Adrenal gland (tissue), 9 donors: ENCODE measurements at regions not wholly inside any gene's neighbourhood (a gene's known extent, or its start where the extent isn't known, plus 50 kb on each side); places are given as distances from the start of the nearest gene placed in this dataset.

Experiments
- DNase-seq, 7 donors: peaks; one replicate each; pipeline ENCODE4 v3.0.0-alpha.2; 2019 to 2020
- H3K27ac ChIP-seq, 5 donors: fragments of 200-600 bp; sonication (generic) in 4 of 5; 1 replicate in 3 of 5; 2 replicates in 2 of 5; pipeline versions ENCODE4 v1.5.1 to v1.8.0; 2016 to 2020; ENCODE audit warnings: mild to moderate bottlenecking in 1 of 5
- H3K27me3 ChIP-seq: fragments of 200-600 bp; 2 replicates; pipeline ENCODE4 v1.8.0; 2021
- H3K36me3 ChIP-seq, 2 donors: fragments of 200-600 bp; replicated peaks in 1 of 2; 1 replicate in 1 of 2; 2 replicates in 1 of 2; pipeline versions ENCODE4 v1.5.1 to v1.8.0; 2018 to 2022
- H3K4me1 ChIP-seq, 2 donors: fragments of 200-600 bp; replicated peaks in 1 of 2; 1 replicate in 1 of 2; 2 replicates in 1 of 2; pipeline versions ENCODE4 v1.5.1 to v1.8.0; 2018 to 2021
- H3K4me3 ChIP-seq, 4 donors: fragments of 200-600 bp; sonication (generic) in 3 of 4; one replicate each; pipeline ENCODE4 v1.5.1; 2016 to 2018
- H3K9me3 ChIP-seq, 3 donors: fragments of 200-600 bp; sonication (generic) in 1 of 3; replicated peaks in 1 of 3; 1 replicate in 2 of 3; 2 replicates in 1 of 3; pipeline versions ENCODE4 v1.5.1 to v1.8.0; 2016 to 2021
- POLR2A ChIP-seq, 2 donors: fragments of 450-650 bp; IDR thresholded peaks; one replicate each; pipeline ENCODE4 v1.6.1; 2017; ENCODE audit warnings: antibody characterized with exemption in 2 of 2, mild to moderate bottlenecking in 2 of 2, moderate library complexity in 1 of 2
- WGBS, 4 donors: extraction: QIAGEN DNeasy Blood & Tissue Kit in 2 of 4; methylation state at CpG; one replicate each; pipeline versions ENCODE4 v1.1.5 to v1.1.7; 2013 to 2017; 5-methylcytosine and 5-hydroxymethylcytosine counted together
- intact Hi-C, 2 donors: fragments of 100-400 bp; cut with DNase I; formaldehyde crosslinking; loops; one replicate each; pipeline versions ENCODE4 v1.14.1 to v1.15.0; 2022 to 2023
- TF ChIP-seq, protein P1 (sequence below), 6 experiments: fragments of 450-650 bp in 4 of 6; fragments of 200-600 bp in 2 of 6; sonication (generic) in 1 of 6; IDR thresholded peaks; 1 replicate in 5 of 6; 2 replicates in 1 of 6; pipeline versions ENCODE4 v1.5.1 to v1.8.0; 2016 to 2021; ENCODE audit warnings: antibody characterized with exemption in 6 of 6, mild to moderate bottlenecking in 2 of 6, moderate library complexity in 1 of 6
- donor health status: healthy with polysubstance abuse.
- donor health status: Bipolar disorder and iron deficiency.
- donor health status: DM: yes; HTN: yes; CAD: no.
- donor health status: DM: no; HTN: no; CAD: no.
- donor health status: DM: no; HTN: no; CAD: no.

DNA sequence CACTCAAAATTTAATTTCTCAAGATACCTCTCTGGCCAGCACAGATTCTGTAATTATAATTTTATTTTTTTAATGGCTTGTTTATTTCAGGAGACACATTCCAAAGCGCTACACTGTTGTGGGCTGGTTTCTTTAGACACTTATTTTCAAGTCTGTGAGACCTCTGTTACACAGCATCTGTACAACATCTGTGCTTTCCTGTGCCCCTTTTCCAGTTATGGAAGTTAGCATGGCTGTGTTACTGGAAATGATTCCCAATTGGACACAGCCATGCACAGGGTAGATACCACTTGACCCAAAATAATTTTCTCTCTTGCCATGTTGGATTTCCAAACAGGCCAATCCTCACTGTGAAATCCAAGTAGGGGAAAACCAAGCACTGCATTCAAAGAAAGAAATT is 172.3 kb upstream of the ADCY1 start:
- intact Hi-C loops: no loop called here
- DNase-seq: no peak
- no peaks in the 10 kb centered on the region for H3K9me3 ChIP-seq
- no peaks in the 10 kb centered on the region for H3K36me3 ChIP-seq
- no peak for TF ChIP-seq POLR2A (IDR thresholded peaks at IDR 0.05)
- TF ChIP-seq, protein P1, sequence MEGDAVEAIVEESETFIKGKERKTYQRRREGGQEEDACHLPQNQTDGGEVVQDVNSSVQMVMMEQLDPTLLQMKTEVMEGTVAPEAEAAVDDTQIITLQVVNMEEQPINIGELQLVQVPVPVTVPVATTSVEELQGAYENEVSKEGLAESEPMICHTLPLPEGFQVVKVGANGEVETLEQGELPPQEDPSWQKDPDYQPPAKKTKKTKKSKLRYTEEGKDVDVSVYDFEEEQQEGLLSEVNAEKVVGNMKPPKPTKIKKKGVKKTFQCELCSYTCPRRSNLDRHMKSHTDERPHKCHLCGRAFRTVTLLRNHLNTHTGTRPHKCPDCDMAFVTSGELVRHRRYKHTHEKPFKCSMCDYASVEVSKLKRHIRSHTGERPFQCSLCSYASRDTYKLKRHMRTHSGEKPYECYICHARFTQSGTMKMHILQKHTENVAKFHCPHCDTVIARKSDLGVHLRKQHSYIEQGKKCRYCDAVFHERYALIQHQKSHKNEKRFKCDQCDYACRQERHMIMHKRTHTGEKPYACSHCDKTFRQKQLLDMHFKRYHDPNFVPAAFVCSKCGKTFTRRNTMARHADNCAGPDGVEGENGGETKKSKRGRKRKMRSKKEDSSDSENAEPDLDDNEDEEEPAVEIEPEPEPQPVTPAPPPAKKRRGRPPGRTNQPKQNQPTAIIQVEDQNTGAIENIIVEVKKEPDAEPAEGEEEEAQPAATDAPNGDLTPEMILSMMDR (IDR thresholded peaks at IDR 0.05): no peak
- H3K27ac ChIP-seq: no peak overlapping the region
- no peak overlapping the region for H3K4me3 ChIP-seq
- 77 to 84% (median 80%) methylated on average over 1 of the region's 1 CpG for WGBS, 4 donors
- no peaks in the 10 kb centered on the region for H3K4me1 ChIP-seq
- no peaks in the 10 kb centered on the region for H3K27me3 ChIP-seq

DNA sequence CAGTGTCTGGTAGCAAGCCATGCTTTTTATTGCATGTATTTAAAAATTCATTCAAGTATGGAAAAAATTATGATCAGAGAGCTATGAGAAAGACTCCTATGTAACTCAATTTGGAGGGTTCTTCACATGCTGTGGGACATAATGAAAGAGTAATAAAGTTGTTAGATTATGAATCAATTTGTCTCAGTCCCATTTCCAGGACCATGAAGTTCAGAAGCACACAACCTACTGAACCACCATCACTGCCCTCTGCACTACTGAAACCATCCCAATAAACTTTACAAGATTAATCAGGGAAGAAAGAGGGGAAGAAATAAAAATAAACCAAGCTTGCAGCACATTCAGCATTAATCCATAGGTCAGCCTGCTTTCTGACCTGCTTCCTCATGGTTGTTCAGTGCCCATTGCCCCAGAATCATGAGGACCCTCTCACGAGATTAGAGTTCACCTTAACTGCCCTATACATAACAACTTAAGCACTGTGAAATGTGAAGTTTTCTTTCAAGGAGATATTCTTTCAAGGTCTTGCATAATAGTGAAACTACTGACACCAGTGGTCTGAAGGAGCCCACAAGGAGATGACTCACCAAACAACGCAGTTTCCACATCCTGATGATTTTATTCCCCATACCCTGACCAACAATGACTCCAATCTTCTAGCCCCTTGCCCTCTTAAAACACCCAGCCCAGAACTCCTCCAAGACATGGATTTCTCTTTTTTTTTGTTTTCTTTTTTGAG is 171.5 kb upstream of the ADCY1 start:
- no peaks in the 10 kb centered on the region for H3K4me1 ChIP-seq
- no peak for TF ChIP-seq POLR2A (IDR thresholded peaks at IDR 0.05)
- TF ChIP-seq, protein P1 (IDR thresholded peaks at IDR 0.05): no peak
- 43 to 47% (median 46%) methylated on average over 2 of the region's 2 CpGs for WGBS, 4 donors
- H3K9me3 ChIP-seq: no peaks in the 10 kb centered on the region
- H3K4me3 ChIP-seq: no peak overlapping the region
- H3K27me3 ChIP-seq: no peaks in the 10 kb centered on the region
- no peaks in the 10 kb centered on the region for H3K36me3 ChIP-seq
- H3K27ac ChIP-seq: no peak overlapping the region
- DNase-seq: no peak
- intact Hi-C loops: no loop called here

DNA sequence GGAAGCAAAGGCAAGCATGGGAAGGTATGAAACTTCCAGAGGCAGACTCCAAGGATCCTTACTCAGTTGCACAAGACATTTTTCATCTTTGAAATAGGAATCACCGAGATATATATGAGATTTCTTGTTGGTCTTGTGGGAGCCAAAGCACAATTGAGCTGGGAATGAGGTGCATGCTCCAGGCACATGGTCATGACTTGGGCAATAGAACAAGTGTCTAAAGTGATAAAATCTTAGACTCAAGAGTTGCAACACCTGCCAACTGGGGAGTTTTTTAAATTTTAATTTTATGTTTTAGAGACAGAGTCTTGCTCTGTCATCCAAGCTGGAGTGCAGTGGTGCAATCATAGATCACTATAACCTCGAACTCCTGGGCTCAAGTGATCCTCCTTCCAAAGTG is 169.5 kb upstream of the ADCY1 start:
- no peak overlapping the region for H3K4me3 ChIP-seq
- intact Hi-C loops: no loop called here
- no peak overlapping the region for H3K27ac ChIP-seq
- H3K36me3 ChIP-seq: no peaks in the 10 kb centered on the region
- H3K4me1 ChIP-seq: no peaks in the 10 kb centered on the region
- no peaks in the 10 kb centered on the region for H3K9me3 ChIP-seq
- DNase-seq: no peak
- no peaks in the 10 kb centered on the region for H3K27me3 ChIP-seq
- TF ChIP-seq, protein P1 (IDR thresholded peaks at IDR 0.05): no peak
- TF ChIP-seq POLR2A (IDR thresholded peaks at IDR 0.05): no peak
- WGBS, 4 donors: 63 to 67% (median 64%) methylated on average over 2 of the region's 2 CpGs

DNA sequence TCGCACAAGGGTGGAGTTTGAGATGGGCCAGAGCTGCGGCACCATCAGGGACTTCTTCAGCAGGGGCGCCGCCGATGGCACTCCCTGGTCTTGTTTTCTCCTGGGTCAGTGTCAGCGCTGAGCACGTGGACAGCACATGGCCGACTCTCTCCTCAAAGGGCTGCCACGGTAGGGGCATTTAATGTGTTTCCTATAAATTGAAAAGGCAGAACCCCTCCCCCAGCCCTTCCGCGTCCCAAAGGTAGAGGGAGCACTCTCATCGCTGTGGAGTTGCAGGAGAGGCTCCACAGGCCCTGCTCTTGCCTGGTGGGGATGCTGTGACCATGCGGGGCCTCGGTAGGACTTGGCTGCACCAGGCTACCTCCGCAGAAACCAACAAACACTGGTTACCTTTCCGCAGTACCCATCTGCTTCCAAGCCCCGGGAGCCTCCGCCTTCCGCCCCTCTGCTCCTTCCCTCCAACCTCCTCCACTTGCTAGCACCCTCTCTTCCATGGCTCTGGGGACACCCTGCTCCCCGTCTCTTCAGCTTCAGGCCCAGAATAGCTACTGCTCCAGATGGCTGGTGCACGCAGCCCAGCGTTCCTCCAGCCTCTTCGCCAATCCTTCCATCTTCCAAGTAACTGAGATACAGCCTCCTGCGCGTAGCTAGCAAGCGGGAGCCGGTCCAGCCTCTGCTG is 166.3 kb upstream of the ADCY1 start:
- H3K9me3 ChIP-seq: no peaks in the 10 kb centered on the region
- no peak overlapping the region for H3K4me3 ChIP-seq
- H3K27ac ChIP-seq: no peak overlapping the region
- intact Hi-C loops: no loop called here
- no peak for DNase-seq
- no peak for TF ChIP-seq POLR2A (IDR thresholded peaks at IDR 0.05)
- TF ChIP-seq, protein P1 (IDR thresholded peaks at IDR 0.05): no peak
- no peaks in the 10 kb centered on the region for H3K4me1 ChIP-seq
- 74 to 88% (median 79%) methylated on average over 21 to 27 of the region's 27 CpGs for WGBS, 4 donors
- no peaks in the 10 kb centered on the region for H3K36me3 ChIP-seq
- no peaks in the 10 kb centered on the region for H3K27me3 ChIP-seq
